Colon (tissue), 2 donors: ENCODE measurements at regions not wholly inside any gene's neighbourhood (a gene's known extent, or its start where the extent isn't known, plus 50 kb on each side); places are given as distances from the start of the nearest gene placed in this dataset.
"Not testable (repeated sequence)": the region's sequence is repeated elsewhere in the genome, so short reads cannot be mapped to it uniquely, and the experiment has no call there.

Experiments used
- FAIRE-seq: peaks from 2 replicates; lab custom pipeline; 2012; peaks lifted over from hg19 to GRCh38; lab: Jason Lieb, UNC
- donor health status: control.
- donor health status: control.

DNA sequence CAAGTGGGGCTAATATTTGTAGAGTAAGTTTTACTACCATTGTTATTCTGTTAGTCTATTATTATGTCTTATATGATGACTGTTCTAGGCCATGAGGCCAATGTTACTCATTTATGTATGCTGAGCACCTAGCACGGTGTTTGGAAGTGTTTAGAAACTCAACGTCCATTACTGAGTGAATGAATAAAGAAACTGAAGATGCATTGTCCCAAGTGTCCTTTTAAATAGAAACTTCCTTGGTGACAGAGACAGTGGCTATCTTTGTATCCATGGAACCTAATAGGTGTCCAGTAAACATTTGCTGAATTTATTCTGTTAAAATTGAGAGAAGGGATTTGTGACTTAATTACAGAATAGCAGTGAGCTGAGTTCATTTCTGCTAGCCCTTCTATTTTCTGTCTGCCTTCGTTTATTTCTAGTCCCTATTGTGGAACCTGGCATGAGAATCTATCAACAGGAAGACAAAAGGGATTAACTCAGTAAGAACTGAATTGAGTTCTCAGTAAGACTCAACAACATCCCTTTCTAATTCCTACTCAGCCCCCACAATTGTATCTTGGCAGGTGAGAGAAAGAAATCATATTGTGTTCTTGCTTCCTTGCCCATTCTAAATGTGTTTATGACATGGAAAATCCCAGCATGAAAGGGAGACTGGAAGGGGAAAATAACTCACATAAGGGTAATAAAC lies 246.6 kb upstream of the LRRC3B start:
- no peak for FAIRE-seq

DNA sequence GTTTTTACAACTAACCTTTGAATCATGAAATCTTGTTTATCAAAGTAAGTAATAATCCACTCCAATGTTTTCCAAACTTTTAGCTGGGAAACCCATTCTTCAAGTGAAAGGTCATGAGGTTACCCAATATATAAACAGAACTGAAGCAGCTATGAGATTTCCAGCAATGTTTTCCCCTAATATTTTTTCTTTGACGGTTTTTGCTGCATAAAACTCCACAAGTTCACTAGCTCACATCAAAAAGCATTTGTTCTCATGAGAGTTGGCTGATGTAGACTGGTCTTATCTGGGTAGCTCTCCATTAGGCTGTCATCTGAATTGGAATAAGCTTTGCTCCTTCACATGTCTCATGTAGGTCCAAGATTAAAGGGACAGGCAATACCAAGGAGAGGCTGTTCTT lies 241.2 kb upstream of the LRRC3B start:
- no peak for FAIRE-seq

DNA sequence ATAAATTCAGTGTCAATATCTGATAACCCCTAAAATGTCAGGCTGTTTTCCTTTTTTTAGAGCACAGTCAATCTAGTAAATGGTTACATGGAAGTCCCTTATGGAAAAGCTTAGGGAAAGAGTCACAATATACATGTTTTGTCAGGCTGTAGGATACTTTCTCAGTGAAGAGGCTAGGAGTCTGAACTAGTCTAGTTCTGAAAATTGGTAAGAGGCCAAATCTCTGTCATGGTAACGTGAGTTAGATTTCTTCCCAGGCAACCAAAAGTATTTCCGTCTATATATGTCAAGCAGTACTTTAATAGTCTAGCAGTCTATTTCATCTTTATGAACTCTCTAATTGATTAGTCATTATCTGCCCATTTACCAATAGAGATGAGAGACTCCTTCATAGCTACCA lies 215.9 kb upstream of the LRRC3B start:
- no peak for FAIRE-seq

DNA sequence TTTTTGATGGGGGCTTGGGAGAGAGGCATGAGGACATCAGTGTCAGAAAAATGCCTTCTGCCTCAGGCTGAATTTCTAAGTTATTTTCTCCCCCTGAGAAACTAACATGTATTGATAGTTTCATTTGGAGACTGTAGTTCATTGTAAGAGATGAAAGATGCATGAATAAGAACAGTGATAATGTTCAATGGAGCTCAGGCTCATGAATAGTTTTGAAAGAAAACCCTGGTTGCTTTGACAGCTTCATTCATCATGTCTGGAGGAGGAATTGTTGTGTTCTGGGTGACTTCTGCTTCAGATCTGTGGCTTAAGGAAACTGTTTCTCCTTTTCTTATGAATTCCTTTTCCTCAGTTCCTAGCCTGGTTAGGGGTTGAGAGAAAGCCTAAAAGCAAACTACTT lies 204.0 kb upstream of the LRRC3B start:
- FAIRE-seq: no peak

DNA sequence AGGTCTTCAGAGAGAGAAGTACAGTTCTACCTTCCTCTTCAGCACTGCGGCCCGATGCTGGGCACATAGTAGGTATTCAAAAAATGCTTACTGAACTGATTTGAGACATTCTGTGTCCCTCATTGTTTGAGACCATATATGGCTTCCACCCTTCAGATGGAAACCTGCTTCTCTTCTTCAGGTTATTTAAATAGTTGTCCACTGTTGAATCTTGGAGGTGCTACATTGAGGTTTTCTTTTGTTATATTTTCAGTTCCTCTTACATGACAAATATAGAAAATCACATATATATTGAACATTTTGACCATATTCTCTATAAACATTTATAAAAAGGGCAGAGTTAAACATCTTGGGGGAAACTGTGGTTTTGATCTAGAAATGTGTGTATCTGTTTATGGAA lies 200.2 kb upstream of the LRRC3B start:
- no peak for FAIRE-seq

DNA sequence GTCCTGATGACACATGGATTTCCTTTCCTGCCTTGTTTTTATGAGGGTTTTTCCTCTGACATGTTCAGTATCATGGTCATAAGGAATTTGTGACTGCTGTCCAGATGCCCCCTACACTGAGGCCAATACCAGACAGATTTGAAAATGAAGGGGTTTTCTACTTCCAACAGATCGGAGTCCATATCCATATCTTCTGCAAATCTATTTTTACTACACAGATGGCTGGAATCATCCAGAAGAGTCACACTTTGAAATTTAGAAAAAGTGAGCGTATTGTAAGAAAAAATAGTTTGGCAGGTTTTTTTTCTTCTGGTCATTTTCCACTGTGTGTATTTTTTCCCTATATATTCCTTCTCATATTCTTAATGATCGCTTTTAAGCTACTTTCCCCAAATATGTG lies 197.5 kb upstream of the LRRC3B start:
- no peak for FAIRE-seq

DNA sequence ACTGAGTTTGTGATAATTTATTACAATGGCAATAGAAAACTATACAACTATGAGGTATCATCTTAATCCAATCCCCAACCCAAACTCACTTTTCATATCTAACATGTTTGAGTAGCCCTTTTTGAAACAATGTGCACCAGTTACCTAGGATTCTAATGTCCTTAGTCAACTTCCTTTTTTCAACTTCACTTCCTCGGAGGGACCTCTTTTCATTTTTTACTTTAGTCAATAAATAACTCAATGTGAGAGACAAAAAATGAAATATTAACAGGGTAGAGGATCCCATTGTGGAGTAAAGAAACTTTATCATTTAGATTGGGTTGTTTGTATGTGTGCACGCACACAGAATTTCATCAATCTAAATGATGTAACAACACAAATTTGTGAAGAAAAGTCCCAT lies 193.6 kb upstream of the LRRC3B start:
- no peak for FAIRE-seq

DNA sequence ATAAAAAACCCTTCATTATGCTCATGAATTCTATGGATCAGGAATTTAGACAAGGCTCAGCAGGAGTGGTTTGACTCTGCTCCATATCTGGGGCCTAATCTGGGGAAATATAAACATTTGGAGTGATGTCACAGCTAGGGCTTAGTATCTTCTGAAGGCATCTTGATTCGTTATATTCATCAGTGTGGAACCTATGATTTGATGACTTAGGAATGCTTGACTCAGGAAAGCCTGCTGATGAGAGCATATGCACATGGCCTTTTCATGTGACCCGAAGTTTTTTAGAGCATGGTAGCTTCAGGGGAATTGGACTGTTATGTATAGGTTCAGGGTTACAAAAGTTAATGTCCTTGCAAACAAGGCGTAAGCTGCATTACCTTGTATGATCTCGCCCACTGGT lies 184.9 kb upstream of the LRRC3B start:
- no peak for FAIRE-seq

DNA sequence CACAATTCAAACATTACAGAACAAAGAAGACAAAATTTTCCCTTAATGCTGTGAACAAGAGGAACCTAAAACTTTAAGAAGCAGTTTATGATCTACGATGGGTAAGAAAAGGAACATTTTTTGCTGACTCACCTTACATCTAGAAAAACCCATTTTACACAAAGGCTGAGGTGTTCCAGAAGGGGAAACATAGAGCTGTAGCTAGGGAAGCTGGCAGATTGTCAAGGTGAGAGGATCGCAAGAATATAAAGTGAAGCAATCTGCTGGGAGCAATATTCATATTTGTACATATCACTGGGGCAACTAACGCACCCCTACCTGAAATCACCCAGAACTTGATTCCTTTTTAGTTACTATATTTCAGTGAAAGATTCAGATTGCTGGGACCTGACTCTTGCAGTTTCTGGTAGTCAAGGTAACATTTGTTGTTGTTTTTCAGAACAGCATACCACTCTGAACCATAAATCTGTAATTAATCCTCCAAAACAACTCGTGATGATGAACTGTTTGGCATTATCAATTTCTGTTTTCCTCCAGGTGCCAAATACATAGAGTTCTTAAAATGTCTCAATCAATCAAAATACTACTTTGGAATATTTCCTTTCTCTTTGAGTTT lies 184.1 kb upstream of the LRRC3B start:
- FAIRE-seq: no peak

DNA sequence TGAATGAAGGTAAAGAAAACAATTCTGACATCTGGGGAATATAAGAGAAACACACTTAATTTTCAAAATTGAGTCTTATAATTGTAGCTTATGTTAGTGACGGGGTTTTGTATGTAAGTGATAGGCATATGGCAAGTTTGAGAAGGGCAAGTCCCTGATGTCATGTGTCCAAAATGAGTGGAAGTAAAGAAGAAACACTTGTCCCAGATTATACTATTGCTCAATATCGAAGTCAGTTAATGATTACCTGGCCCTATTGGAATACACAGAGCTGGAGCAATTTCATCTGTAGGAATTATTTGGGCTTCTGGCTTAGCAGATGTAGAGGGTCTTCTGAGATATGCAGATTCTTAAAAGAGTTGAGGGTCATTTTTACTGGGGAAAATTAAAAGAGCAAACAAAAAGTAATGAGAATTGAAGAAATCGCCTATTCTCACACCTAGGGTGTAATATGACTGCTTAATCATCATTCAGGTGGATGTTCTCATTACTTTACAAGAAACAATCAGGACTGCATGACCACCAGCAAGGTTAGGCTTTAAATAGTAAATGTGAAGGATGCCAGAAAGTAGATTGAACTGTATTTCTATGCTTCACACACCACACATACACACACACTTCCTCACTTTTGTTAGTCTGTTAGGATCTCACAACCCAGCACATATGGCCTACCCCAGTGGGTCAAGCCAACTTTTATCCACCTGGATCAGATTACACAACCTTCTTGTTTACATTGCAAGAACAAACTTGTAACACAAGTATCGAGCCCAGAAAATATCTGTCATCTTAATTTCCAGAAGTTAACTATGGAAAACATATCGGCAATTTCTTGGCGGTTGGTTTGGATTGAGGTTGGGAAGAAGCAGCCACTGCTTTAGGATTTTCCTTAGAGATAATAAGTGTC lies 183.3 kb upstream of the LRRC3B start:
- FAIRE-seq: no peak

DNA sequence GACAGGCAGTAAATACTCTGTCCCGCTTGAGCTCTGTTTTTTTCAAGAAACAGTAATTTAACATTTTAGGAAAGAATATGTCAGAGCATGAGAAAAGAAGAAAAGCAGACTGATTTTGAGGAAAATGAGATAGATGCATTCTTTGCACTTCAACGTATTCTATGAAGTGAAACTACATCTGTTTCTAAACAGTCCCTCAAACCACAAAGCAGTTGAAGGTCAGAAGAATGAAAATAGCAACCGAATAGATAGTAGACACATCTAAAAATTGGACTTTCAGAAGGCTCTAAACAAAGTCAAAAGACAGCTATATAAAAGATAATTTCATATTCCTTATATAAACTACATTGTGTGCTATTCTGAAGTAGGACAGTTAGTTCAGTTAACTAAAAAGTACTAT lies 172.6 kb upstream of the LRRC3B start:
- no peak for FAIRE-seq

DNA sequence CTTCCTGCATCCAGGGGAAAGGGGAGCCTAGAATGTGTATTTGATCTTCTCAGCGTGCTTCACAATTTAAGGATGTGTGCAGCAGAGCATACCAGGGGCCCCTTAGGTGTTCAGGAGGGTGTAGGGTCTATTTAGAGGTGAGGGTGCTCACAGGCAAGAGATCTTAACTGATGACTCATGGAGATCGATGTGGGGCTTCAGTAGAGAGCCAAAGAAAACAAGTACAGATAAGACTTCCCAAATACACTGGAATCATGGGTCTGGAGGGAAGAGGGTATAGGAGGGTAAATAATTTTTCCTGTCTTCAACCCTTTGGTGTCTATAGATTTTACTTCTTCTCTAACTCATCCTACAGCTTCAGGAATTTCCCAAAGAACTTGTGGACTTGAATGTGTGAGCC lies 170.2 kb upstream of the LRRC3B start:
- no peak for FAIRE-seq

DNA sequence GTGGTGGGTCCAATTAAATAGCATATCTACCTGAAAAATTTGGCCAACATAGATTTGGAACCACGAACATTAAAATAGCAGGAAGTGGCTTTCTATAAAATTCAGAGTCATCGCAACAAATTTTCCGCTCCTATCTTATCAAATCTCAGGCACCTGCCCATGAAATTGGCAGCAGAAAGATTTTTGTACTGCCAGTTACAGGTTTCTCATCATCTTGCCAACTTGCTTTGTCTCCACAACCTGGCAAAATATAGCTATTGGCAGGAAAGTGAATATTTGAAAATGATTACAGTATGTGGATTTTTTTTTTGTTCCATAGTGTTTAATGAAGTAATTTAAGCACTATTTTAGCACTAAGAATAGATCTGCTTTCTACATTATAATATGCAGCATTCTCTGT lies 161.6 kb upstream of the LRRC3B start:
- FAIRE-seq: no peak

DNA sequence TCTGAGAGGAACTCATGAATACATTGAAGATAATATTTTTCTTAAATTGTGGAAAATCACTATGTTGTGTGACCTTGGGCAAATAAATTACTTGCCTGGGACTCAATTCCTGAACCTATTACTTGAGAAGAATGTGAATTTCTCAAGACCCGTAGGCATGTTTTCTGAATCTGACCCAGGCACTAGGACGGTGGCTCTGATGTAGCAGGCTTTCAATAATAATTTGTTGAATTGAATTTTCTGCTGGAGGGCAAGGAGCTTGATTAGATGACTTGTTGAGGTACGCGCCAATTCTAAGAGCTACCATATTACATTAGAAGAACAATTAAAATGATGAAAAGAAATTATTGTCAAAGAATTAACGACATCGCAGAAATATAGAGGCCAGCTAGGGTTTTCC lies 150.2 kb upstream of the LRRC3B start:
- no peak for FAIRE-seq

DNA sequence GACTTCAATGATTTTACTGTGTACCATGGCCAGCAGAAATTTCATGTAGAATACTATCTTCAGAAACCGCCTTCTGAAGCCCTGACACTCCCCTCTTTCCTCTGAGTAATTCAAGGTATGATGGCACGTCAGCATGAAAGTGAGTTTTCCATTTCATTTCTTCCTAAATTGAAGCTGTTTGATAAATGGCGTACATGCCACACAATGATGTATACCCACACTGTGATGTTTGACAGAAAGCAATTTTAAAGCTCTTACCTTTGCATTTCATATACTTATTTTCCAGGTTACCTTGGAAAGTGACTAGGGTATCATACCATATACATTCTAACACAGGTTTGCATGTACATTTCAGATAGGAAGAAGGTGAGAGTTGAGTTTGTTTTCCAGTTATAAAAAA lies 147.9 kb upstream of the LRRC3B start:
- no peak for FAIRE-seq

DNA sequence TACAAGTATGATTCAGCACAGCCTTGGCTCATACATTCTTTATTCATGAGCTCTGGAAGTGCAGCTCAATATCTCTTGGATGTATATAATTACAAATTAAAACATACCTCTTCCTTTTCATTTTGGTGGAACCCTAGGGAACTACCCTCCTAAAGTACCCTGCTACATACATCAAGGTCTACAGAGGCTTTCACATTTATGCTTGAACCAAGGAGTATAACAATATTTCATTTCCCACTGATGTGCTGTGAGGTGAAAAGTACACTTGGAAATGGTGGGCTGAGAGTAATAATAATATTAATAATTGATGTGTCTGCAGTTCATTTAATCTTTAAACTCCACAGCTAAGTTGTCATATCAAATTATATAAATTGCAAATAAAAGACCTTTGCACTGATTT lies 142.2 kb upstream of the LRRC3B start:
- no peak for FAIRE-seq

DNA sequence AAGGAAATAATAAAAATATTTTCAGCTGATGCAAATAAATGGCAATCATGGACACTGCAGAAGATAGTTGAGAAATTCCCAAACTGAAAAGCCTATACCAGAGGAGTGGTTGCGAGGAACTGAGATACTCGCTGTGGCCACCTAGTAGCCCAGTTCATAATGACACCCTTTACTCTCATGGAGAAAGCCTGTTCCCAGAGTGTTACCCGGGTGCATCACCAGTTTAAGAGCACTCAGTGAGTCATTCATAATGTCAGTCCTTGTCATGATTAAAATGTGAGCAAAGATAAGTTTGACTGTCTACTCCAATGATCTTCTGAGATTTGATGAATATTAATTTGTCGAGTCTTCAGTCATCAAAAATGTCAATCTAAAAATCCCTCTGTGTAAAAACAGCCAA lies 138.4 kb upstream of the LRRC3B start:
- FAIRE-seq: no peak

DNA sequence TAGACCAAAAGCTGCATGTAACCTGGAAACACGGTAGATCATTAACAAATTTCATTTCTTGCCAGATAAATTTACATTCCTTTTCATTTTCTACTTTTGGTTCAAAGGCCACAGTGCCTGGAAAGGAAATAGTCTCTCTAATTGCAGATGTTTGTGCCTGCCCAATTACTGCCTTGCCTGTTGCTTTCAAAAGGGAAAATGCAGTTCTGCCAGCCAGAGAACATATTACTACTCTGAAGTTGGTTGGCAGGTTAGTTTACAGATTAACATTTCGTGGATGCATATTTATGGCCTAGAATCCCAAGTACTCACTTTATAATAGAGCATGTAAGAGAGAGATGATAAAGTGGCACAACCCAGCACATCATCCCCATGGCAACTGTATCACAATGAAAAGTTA lies 124.3 kb upstream of the LRRC3B start:
- FAIRE-seq: no peak

DNA sequence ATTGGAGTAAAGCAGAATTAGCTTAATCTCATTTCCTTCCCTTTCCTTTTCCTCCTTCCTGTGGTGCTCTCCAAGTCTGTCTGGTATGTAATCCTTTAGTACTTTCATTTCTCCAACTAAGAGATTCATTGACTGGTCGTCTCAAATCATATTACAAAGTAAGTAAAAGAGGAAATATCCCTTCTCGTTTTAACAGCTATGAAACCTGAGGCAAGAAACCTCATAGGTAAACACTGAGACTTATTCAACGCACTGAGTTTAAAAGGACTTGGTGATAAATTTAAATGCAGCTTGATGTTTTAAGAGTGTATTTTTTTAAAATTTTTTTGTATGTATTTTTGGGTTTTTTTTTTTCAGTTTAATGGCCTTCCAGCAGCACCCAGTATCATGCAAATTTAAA lies 117.2 kb upstream of the LRRC3B start:
- no peak for FAIRE-seq

DNA sequence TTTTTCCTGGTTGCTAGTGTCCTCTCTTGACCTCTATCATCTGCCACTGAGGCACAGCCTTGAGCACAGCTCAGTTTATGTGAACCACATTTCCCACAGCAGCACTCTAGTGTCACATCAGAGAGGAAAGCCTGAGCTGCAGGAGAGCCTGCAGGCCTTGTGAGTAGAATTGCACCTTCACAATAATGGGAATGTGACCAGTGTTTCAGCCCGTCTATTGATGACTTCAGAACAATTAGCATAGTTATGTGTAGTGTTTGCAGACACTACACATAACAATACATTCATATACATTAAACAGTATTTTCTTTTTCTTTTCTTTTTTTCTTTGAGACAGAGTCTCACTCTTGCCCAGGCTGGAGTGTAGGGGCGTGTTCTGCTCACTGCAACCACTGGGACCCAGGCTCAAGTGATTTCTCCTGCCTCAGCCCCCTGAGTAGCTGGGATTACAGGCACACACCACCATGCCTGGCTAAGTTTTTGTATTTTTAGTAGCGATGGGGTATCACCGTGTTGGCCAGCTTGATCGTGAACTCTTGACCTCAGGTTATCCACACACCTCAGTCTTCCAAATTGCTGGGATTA lies 108.0 kb upstream of the LRRC3B start:
- not testable (repeated sequence) for FAIRE-seq

DNA sequence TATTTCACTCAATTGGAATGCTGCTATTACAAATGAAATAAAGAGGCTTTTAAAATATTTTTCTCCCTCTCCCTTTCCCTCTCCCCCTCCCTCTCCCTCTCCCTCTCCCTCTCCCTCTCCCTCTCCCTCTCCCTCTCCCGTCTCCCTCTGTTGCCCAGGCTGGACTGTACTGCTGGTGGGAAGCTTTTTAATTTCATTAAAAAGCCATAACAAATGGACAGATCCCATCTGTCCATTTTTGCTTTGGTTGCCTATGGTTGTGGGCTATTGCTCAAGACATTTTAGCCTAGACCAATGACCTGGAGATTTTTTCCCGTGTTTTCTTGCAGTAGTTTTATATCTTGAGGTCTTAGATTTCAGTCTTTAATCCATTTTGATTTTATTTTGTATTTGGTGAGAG lies 107.2 kb upstream of the LRRC3B start:
- no peak for FAIRE-seq

DNA sequence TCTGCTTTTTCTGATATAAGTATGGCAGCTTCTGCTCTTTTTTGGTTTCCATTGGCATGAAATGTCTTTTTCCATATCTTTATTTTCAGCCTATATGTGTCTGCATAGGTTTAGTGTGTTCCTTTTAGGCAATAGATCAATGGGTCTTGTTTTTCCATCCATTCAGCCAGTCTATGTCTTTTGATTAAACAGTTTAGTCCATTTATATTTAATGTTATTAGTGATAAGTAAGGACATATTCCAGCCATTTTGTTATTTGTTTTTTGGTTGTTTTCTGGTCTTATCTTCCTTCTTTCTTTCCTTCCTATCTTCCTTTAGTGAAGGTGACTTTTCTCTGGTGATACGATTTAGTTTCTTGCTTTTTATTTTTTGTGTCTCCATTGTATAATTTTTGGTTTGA lies 101.3 kb upstream of the LRRC3B start:
- FAIRE-seq: no peak

DNA sequence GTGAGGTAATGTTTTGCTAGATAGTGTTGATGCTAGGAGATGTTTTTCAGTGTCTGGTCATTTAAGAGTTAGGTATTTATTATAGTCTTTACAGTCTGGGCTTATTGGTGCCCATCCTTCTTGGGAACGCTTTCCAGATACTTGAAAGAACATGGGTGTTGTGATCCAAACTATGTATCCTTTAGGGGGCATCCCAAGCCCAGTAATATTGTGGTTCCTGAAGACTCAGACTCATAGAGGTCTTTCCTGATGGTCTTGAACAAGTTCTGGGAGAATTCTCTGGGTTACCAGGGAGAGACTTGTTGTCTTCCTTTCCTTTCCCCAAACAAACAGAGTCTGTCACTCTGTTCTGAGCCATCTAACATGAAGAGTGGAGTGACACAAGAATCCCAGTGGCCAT lies 99.7 kb upstream of the LRRC3B start:
- no peak for FAIRE-seq
